ENCODE measurements at regions not wholly inside any gene's neighbourhood (a gene's known extent, or its start where the extent isn't known, plus 50 kb on each side); places are given as distances from the start of the nearest gene placed in this dataset.

DNA sequence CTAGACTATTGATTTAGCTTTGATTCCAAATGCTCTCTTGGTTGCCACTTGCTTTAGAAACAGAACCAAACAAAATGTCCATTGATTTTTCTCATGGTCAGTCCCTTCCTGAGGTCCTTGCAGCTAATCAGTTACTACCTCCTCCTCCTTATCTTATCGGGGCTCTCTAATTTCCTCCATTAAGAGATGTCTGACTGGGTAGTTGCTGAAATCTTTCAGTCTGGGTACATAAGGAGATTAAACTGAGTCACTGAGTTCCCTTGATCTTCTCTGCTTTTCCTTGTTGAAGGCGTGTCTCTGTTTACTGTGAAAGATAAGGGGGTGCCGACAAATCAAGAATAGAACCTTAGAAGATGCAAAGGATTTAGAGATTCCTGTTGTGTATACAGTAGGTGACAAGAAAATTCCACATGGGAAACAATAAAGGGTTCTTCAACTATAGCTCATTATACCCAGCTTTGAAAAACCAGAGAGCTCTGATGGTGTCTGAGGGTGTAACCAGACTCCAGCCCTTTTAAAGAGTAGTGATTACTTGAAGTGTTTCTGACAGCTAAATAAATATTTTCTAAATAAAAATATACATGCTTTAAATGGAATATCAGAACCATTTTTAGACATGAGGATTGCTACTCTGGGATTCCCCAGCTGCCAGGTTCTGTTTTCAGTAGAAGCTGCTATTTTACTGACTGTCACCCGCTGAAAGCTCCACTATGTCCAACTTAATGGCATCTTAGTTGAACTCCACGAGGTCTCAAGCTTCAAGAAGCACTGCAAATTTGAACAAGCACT is 791.3 kb upstream of the SOX9 start:
- CTCF ChIA-PET: no interaction called here
- Histone ChIP-seq H3K79me1 (ENCODE audit: low read depth in 1 of 2, low read length in 2 of 2) (no peaks in the 10 kb centered on the region), H3K27me3 (ENCODE audit: control insufficient read depth, insufficient read depth, low read length) (no peaks in the 10 kb centered on the region), H4K91ac (ENCODE audit: insufficient read depth, low read depth, low read length) (no peak overlapping the region), H3K27ac (ENCODE audit: insufficient read depth, low read length) (no peak overlapping the region), H3K9me1 (ENCODE audit: insufficient read depth, low read length) (no peaks in the 10 kb centered on the region), H2BK20ac (ENCODE audit: low read depth, low read length) (no peak overlapping the region; the same call in 1 of the 2 replicates), H3K23ac (ENCODE audit: low read depth, low read length) (no peak overlapping the region; the same call in 1 of the 2 replicates), H2AK5ac (ENCODE audit: low read depth, low read length) (no peak overlapping the region), H3K4ac (ENCODE audit: low read depth, low read length) (no peak overlapping the region), H4K5ac (ENCODE audit: low read depth, low read length) (no peak overlapping the region), H3K9me3 (ENCODE audit: control insufficient read depth, insufficient read depth, low read length) (no peaks in the 10 kb centered on the region), H2BK120ac (ENCODE audit: low read depth, low read length) (no peak overlapping the region), H3K36me3 (ENCODE audit: control insufficient read depth, insufficient read depth, low read length) (no peaks in the 10 kb centered on the region), H2AK9ac (replicated peaks; ENCODE audit: low read depth, low read length, poor library complexity) (no peak overlapping the region), H3K18ac (ENCODE audit: low read depth, low read length) (no peak overlapping the region), H3K4me3 (ENCODE audit: insufficient read depth, low read depth, low read length) (no peak overlapping the region), H2AFZ (replicated peaks; ENCODE audit: low read length, poor library complexity) (no peak overlapping the region), H3K9ac (ENCODE audit: low read depth, low read length) (no peak overlapping the region), H4K8ac (ENCODE audit: low read depth in 2 of 2, low read length in 2 of 2) (no peak overlapping the region), H2BK5ac (ENCODE audit: low read depth, low read length, poor library complexity, severe bottlenecking) (no peak overlapping the region), H4K20me1 (ENCODE audit: insufficient read depth, low read length) (no peaks in the 10 kb centered on the region), H2BK15ac (ENCODE audit: low read depth, low read length) (no peak overlapping the region), H3K14ac (replicated peaks; ENCODE audit: low read depth, low read length) (no peak overlapping the region), H3K4me2 (ENCODE audit: low read depth, low read length) (no peak overlapping the region), H3K4me1 (ENCODE audit: control insufficient read depth, insufficient read depth, low read length) (peaks cover 4% of the 10 kb centered on the region), H3K56ac (ENCODE audit: extremely low read depth, insufficient read depth, low read length) (no peak overlapping the region)
- POLR2A ChIA-PET (ENCODE audit: unreplicated experiment): no interaction called here
- no TSS peak for BruUV-seq (replicated peaks)
- TF ChIP-seq SMC3 (IDR thresholded peaks at IDR 0.05; ENCODE audit: low read depth, low read length): no peak
- TF ChIP-seq BHLHE40 (IDR thresholded peaks at IDR 0.05; ENCODE audit: low read depth, low read length): no peak
- no peak for TF ChIP-seq CHD1 (IDR thresholded peaks at IDR 0.05; ENCODE audit: low read depth, low read length)
- TF ChIP-seq MXI1 (IDR thresholded peaks at IDR 0.05; ENCODE audit: borderline replicate concordance, low read depth, low read length): no peak
- TF ChIP-seq, protein P1, sequence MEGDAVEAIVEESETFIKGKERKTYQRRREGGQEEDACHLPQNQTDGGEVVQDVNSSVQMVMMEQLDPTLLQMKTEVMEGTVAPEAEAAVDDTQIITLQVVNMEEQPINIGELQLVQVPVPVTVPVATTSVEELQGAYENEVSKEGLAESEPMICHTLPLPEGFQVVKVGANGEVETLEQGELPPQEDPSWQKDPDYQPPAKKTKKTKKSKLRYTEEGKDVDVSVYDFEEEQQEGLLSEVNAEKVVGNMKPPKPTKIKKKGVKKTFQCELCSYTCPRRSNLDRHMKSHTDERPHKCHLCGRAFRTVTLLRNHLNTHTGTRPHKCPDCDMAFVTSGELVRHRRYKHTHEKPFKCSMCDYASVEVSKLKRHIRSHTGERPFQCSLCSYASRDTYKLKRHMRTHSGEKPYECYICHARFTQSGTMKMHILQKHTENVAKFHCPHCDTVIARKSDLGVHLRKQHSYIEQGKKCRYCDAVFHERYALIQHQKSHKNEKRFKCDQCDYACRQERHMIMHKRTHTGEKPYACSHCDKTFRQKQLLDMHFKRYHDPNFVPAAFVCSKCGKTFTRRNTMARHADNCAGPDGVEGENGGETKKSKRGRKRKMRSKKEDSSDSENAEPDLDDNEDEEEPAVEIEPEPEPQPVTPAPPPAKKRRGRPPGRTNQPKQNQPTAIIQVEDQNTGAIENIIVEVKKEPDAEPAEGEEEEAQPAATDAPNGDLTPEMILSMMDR (conservative IDR thresholded peaks at IDR 0.05; ENCODE audit: low read depth, low read length): no peak
- TF ChIP-seq, protein P2, sequence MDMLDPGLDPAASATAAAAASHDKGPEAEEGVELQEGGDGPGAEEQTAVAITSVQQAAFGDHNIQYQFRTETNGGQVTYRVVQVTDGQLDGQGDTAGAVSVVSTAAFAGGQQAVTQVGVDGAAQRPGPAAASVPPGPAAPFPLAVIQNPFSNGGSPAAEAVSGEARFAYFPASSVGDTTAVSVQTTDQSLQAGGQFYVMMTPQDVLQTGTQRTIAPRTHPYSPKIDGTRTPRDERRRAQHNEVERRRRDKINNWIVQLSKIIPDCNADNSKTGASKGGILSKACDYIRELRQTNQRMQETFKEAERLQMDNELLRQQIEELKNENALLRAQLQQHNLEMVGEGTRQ (IDR thresholded peaks at IDR 0.05; ENCODE audit: low read depth, low read length): no peak
- no peak for TF ChIP-seq MAFK (IDR thresholded peaks at IDR 0.05; ENCODE audit: low read depth, low read length)
- no peak for TF ChIP-seq RFX5 (IDR thresholded peaks at IDR 0.05; ENCODE audit: low read depth, low read length)
- no peak for TF ChIP-seq CEBPB (IDR thresholded peaks at IDR 0.05; ENCODE audit: low read depth, low read length)
- no peak for TF ChIP-seq POLR2A (IDR thresholded peaks at IDR 0.05; ENCODE audit: low read depth, low read length)
- no peak for TF ChIP-seq RAD21 (IDR thresholded peaks at IDR 0.05; ENCODE audit: low read length)
- TF ChIP-seq, protein P3, sequence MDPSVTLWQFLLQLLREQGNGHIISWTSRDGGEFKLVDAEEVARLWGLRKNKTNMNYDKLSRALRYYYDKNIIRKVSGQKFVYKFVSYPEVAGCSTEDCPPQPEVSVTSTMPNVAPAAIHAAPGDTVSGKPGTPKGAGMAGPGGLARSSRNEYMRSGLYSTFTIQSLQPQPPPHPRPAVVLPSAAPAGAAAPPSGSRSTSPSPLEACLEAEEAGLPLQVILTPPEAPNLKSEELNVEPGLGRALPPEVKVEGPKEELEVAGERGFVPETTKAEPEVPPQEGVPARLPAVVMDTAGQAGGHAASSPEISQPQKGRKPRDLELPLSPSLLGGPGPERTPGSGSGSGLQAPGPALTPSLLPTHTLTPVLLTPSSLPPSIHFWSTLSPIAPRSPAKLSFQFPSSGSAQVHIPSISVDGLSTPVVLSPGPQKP (IDR thresholded peaks at IDR 0.05; ENCODE audit: borderline replicate concordance, low read depth, low read length): no peak
- intact Hi-C loops (cut with micrococcal nuclease): loop anchor here (10.0 kb wide), 1 partner anchor 135 kb away; no protein-coding TSS in a partner anchor
- WGBS, 2 experiments (ENCODE audit: extremely low coverage in 2 of 2, insufficient read length in 1 of 2): no CpG with 5 or more reads among the region's 5 CpGs
- no peak for ATAC-seq (ENCODE audit: low read depth)
- no peak for DNase-seq
- dilution Hi-C loops (cut with HindIII; ENCODE audit: low sequenced_read_pairs, unreplicated experiment): no loop called here
- in situ Hi-C loops (cut with MboI; ENCODE audit: low sequenced_read_pairs): no loop called here

All from IMR-90 (cell line).